ENCODE measurements at regions not wholly inside any gene's neighbourhood (a gene's known extent, or its start where the extent isn't known, plus 50 kb on each side); places are given as distances from the start of the nearest gene placed in this dataset.

- DNase-seq, result no peak
Measured at GRCh38 chr16:87239545-87239944, 77.6 kb downstream of the C16orf95 start.

DNA sequence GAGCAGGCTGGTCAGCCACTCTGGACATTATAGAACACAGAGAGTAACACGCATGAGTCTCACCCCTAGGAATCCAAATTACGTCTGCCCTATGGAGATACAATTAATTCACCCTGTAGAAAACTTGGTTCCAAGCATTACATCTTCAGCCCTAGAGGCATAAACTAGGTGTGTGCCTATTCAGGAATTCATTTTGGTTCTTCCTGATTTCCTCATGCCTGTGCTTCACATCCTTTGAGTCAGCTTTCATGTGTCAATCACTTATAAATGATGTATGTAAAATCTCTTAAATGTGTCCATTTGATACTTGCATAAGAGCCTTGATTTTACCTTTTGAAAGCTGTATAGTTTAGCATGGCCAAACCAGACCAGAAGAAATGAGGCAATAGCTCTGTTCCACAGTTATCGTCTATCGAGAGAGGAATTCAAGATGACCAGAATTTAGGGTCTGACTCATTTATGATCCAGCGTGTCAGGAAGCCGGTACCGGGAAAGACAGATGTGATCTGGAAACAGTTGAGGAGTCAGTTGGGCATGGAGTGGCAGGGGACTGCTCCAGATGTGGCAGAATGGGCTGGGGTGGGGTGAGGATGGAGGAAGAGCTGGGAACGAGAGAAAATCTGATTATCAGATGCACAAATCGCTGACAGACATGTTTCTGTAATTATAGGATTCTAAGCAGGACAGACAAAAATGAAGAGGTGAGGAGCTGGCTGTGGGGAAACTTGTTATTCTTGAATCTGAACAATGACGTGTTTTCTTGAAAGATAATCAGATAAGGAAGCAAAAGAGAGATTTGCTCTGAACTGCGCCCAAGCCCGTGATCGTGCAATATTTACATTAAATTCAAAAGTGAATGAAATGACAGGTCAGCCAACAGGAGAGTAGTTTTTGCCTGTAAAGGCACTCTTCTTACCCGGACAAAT is 76.7 kb downstream of the C16orf95 start:
- peak; percentile 44 for DNase-seq

- DNase-seq, result no peak
Measured at GRCh38 chr16:87241137-87241771, 75.9 kb downstream of the C16orf95 start.

GRCh38 chr16:87243478-87243877 is 73.7 kb downstream of the C16orf95 start:
- DNase-seq, result no peak

DNA sequence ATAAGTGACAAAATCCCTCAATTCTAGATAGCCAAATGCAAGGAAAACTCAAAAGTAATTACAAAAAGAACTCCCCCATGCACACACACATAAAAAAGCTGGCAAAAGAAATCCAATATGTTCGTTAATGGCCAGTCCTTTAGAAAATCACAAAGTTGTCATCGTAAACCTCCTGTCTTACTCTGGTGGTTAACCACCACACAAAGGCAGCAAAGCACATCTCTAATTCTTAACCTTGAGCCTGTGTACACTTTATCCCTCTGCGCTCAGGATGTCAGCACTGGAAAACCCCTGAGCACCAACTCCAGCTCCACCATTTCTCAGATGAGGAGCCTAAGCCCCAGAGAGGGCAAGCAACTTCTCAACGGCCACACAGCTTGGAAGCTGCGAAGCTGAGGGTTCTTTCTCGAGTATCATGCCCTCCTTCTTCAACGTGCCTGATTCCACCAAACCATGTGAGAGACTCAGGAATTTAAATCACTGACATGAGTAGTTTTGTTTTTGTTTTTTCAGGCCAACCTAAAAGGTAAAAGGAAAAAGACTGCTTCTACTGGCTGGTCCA is 72.5 kb downstream of the C16orf95 start:
- no peak for DNase-seq

- peak; percentile 68 for DNase-seq
Measured at GRCh38 chr16:87245511-87245910, 71.7 kb downstream of the C16orf95 start.

DNA sequence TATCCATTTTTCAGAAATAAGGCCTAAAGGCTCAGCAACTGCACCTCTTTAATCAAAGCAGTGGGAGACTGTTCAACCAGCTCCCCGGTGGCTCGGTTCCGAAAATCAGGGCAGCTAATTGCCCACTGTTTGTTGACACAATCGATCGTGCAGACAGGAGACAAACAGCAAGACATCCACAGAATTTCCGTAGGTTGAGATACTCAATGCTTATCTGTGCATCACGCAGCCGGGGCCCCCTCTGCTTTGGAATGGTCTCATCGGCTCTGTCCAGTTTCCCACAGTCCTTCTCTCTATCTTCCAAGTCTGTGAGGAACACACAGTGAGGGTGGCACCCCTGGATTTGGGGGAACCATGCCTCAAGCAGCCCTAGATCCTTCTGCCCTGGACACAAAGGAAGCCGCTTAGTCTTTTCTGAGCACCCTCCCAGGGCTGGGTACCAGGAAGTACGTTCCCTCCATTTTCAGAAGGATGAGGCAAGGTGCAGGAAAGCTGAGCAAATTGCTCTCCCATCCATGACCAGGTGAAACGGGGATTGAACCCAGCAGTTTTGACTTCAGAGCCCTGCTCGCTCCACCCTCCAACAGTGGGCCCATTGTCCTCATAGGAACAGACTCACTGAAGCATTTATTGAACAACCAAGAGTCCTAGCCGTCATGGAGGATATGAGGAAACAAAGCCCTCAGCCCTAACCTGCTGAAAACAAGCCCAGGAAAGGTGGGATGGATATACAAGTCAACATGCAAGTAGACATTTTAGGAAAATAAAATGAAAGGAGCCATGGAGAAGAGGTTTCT is 70.7 kb downstream of the C16orf95 start:
- no peak for DNase-seq

DNA sequence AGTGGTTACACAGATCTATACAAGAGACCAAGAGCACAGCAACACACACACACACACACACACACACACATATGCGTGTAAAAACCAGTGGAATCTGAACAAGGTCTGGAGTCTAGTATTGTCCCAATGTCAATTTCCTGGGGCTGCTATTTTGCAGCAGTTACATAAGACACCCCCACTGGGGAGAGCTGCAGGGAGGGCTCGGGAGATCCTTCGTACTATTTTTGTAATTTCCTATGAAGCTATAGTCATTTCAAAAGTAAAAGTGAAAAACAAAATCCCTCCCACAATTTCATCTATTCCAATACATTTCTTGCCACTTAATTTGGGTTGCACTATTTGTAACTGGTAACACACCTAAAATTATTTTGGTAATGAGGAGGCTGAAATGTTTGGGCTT is 68.5 kb downstream of the C16orf95 start:
- DNase-seq, result no peak

DNA sequence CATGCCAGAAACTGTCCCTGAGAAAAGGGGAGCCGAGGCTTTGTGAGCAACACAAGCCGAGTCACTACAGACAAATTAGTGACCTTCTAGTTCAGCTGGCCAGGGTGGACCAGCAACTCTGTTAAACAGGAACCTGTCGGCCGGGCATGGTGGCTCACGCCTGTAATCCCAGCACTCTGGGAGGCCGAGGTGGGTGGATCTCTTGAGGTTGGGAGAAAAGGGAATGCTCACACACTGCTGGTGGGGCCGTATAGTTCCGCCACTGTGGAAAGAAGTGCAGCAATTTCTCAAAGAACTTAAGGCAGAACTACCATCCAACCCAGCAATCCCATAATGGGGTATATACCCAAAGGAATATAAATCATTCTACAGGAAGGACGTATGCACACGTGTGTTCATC is 67.8 kb downstream of the C16orf95 start:
- no peak for DNase-seq

DNA sequence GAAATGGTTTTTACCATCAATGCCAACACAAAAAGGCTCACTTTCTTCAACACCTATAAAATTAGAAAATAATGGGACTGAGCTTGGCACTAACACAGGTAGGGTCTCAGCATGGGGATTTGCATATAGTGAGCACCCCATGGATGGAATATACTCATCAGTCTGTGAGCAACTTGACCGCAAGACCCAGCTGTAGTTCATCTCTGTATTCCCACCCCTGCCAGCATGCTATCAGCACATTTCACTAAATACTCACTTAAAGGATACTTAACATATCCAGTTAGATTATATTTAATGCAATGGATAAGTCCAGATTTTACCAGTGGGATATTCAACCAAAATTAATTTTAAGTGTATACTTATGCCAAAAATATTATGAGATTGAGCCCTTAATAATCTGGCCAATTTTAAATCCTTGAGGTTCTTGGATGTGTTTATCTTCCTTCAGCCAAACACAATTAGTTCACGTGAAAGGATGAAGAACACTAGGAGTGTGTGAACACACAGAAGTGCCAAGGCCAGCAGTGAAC is 66.7 kb downstream of the C16orf95 start:
- DNase-seq, result no peak

DNA sequence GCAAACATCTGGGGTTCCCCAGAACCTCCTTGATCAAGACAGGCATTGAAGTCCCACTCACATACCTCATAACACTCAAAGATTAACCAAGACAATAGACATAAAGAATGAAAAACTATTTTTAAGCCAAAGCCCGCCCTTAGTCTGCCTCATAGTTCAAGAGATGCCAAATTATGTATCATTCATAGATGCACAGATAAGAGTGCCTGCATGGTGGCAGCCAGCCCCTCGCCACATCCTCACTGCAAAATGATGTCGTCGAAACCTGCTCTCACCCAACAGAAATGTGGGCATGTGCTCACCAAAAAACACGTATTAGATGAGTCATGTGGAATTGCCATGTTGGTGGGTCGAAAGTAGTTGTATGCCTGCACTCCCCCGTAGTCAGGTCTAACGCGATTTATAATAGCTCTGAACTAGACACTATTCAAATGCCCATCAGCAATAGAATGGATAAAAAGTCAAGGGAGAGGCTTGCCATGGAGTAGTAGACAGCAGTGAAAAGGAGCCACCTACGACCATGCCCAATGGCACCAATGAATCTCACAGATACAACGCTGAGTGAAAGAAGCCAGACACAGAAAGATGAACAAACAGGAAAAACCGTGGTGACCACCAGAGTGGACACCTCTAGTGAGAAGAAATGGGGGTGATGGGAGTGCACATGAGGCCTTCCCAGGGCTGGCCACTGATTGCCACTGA is 64.8 kb downstream of the C16orf95 start:
- peak; percentile 42 for DNase-seq

All from fibroblast of skin of scalp (primary cell).